HUDEP-2 (cell line): ENCODE measurements at regions not wholly inside any gene's neighbourhood (a gene's known extent, or its start where the extent isn't known, plus 50 kb on each side); places are given as distances from the start of the nearest gene placed in this dataset.
A peak's percentile ranks its signal among the peaks of the same experiment; 100 is the strongest.

Experiments
- DNase-seq, 76 experiments: peaks; one replicate each; lab custom pipeline; 2025; ENCODE audit not compliant: unreplicated experiment in 76 of 76; lab: John Stamatoyannopoulos, UW

DNA sequence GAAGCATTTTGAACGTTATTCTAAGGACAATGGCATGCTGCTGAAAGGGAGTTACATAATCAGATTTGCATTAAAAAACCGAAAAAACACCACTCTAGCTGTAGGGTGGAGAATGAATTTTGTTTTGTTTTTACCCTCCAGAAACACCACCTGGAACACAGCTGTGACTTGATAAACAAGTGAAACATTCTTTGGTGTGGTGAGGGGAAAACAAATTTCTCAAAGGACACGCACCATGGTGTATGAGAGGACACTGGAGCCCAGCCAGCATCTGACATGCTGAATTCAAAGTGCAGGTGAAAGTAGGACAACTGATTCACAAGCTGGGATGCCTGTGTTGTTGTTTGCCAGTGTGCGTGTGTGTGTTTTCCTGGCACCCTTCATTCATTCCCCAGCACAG is 554.5 kb upstream of the TBL1XR1 start:
- DNase-seq: no peak

DNA sequence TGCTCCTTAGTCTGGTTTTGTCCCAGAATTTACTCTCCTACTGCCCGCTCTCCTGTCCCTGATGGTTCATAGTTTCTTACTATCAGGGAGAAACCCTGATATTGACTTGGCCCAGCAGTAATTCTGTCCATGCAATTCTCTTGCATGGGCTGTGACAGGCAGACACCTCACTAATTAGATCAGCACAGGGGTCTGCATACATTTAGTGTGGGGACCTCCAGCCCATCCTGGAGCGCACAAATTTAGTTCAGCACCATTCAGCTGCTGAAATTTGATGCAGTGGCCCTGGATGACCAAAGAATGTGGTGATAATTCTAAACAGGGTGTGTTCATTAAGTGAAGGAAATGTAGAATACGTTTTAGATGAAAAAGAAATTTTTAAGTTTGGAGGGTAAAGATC is 555.5 kb upstream of the TBL1XR1 start:
- DNase-seq: no peak

DNA sequence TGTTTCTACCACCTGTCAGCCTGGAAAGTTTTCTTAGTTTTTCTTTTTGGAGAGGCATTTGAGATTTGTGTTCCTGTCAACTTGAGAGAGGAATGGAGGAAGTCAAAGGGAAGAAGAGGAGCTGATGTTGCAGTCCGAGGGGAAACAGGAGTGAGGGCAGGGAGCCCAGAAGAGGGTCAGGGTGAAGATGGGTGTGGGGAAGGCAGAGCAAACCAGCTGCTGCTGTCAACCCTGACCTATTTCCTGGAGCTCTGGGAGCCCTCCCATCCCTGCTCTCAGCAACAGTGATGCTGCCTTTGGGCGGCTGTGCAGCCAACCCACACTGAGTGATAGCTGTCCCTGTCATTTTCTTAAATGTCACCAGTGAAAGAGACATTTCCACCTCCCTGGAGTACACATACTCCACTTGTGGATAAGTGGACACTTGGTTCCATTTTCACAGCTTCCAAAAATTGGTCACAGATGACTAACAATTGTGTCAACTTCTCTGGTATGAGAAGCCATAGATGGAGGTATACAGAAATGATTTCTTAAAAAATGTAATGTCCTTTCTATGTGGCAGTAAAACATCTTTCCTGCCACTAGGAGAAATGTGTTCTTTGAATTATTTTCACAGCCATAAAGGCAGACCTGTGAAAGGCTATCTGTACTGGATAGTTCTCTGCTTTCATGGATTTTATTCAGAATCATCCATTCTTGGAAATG is 556.3 kb upstream of the TBL1XR1 start:
- no peak for DNase-seq

DNA sequence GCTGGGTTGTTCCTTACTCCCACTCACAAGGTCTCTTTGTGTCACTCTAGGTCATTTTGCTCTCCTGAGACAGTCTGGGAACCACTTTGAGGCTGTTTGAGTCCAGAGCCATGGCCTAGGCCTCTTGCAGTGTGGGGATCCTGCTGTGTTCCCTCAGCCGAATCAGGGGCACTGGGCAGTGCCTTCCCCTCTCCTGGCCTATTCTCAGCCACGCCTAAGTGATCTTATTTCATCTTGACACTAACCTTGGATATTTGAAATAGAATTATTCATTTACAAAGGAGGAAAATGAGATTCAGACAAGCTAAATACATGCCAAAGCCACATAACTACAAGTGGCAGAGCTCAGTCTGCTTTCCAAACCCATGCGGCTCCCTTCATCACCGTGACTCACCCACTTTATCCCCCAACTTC is 557.2 kb upstream of the TBL1XR1 start:
- no peak for DNase-seq

DNA sequence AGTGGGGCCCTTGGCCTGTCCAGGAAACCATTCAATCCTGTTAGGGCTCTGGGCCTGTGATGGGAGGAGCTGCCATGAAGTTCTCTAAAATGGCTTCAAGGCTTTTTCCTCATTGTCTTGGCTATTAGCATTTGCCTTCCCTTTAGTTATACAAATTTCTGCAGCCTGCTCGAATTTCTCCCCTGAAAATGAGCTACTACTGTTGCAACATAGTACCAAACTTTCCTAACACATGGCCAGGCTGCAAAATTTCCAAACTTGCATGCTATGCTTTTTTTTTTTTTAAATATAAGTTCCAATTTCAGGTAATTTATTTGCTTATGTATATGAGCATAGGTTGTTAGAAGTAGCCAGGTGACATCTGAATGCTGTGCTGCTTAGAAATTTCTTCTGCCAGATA is 560.8 kb upstream of the TBL1XR1 start:
- no peak for DNase-seq

DNA sequence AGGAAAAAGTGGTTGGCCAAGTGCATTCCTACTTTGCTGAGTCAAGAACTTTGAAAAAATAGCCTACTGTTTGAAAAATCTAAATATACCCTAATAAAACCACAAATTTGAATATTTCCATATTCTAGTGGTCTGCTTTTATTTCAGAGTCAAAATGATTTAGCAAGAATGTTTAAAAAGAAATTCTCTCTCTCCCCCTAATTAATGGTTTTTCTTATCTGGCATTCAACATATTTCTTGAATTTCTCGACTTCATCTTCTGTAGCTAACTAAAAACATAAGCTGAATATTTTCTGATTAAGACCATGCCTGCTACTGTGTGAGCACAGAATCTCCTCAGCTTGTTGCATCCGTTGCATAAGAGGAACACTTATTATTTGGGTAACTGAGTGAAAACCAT is 563.5 kb upstream of the TBL1XR1 start:
- no peak for DNase-seq

DNA sequence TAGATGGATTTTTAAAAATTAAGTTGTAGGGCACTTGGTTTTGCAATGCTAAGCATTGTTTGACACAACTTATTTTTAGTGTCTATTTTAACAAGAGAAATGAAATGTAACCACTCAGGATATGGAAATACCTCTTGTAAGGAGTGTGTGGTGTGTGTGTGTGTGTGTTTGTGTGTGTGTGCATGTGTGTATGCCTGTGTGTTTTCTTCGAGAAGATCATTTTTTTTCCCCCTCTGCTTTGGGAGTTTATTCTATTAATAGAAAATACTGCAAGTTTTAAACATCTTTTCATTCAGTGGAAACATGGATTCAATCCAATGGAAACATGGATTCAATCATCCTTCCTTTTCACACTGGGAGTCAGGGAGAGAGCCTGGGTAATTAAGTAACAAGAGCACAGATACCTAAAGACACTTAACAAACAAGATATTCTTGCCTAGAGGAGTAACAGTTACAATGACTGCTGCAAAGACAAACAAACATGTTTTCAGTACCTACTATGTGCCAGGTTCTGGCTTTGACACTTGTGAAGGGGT is 567.2 kb upstream of the TBL1XR1 start:
- DNase-seq: no peak

DNA sequence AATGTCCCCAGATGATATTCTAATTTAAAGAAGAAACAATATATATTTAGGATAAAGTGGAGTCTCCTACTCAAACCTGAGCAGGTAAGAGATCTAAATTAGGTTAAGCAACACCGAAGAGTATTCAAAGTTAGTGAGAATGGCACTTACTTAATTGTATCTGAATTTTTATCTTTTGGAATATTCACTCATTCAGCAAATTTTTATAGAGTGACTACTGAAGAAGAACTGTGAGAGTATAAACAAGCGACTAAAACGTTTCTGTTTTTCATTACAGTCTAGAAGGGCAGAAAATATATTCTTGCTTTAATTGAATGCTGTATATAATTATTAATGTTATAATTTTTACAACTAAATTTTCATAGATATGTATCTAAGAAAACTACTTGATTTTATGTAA is 567.7 kb upstream of the TBL1XR1 start:
- no peak for DNase-seq

DNA sequence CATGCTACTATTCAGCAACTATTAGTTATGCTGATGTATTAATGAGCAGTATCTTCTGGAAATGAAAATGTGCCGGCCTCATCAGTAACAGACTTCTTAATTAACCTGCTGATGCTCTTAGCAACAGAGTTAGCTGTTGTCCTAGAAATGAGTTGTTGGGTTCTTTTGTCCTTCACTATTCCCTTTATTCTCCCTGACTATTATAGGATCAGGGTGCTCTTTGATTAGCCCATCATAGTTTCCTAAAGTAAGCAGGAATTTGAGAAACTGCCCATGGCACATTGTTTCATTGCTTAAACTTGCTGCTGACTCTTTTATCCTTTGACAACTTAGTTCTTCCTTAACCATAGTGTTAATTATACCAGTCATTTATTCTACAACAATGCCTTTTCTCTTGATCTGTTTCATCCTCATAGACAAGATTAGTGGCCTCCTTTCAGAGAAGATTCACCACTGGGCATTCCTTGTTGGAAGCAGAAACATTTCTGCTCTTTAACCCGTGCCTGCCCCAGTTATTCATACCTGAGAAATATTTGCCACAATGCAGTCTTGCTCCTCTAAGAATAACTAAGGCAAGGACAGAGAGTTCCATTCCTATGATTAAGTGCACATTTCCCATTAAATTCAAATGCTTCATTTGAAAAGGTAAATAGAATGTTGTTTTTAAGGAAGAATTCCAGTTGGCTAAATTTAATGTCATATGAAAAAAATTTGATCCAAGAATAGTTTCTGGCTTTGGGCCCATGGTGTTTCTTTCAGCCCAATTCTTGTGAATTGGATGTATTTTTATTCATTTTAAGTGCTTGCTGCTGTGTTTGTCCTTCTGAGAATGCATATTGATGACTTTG is 573.3 kb upstream of the TBL1XR1 start:
- DNase-seq: no peak

DNA sequence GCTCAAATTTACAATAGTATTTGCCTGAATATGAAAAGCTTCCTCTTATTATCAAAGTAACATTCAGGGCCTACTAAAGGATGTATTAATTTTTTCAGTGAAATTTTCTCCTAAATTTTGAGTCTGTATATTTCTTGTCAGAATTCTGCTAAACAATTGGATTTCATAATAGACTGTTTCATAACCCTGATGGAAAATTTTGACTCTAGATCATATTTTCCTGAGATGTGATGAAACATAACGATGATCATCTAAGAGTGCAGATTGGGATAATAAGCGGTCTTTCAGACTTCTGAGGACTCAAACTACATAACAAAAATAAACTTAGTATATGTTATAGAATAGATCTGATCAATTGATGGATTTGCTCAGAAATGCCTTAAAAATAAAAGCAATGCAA is 574.5 kb upstream of the TBL1XR1 start:
- DNase-seq: no peak

DNA sequence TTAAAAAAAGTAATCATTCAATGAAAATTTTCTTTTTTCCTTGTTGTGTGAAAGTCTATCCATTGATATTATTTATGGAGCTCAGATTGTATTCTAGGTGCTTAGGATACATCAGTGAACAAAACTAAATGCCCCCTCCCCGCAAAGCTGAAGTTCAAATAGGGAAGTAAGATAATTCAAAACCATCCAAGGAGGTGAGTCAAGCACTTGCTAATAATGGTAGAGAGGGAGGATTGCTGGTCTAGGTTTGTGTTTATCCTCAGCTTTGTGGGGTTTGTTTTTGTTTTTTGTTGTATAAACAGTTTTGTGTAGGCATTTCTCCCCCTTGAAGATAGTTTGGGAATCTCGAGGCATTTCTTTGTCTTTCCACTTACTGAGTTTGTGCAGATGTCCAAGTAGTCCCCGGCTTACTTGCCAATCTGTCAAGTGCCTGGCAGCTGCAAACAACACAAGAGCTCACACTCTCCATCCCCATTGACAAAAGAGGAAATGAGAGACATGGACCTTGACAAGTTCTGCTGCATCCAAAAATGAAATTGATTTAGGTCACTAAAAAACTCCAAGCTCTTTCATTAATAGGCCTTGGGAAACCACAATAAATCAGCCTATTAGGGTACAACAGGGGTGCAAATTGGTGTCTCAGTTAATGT is 575.8 kb upstream of the TBL1XR1 start:
- DNase-seq: no peak

DNA sequence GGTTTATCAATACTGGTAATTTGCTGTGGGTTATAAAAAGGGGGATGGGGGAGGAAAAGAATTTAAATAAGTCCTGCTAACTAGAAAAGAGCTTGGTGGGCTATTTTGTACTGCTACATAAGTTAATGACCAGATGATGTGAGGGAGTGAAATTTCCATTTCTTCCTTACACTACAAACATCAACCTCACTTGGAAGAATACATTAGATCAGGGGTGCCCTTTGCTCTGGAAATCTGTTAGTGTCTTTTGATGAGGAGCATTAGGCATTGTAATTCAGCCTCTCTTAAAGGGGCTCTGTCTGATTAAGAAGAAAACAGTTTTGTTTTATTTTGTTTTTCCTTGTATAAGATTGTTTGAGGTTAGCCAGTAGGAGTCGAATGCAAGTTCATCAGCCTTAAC is 576.4 kb upstream of the TBL1XR1 start:
- DNase-seq: no peak

DNA sequence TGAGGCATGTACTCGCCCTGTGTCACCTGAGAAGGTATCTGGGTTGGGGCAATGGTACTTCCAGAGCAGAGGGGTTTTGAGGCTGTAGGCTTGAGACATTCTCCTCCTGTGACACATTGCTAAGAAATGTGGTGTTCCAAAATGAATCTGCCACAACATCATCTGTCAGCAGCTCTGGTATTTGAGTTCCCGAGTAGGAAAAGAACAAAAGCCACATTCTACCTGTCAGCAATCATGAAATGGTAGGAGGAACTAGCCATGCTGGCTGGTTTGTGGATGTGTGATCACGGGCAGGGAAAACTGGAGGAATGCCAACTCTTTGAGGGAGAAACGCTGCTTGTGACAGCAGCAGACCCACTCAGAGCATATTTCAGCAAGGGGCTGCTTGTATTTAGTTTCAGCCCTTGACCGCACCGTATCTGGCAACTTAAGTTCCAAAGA is 579.4 kb upstream of the TBL1XR1 start:
- DNase-seq: no peak

DNA sequence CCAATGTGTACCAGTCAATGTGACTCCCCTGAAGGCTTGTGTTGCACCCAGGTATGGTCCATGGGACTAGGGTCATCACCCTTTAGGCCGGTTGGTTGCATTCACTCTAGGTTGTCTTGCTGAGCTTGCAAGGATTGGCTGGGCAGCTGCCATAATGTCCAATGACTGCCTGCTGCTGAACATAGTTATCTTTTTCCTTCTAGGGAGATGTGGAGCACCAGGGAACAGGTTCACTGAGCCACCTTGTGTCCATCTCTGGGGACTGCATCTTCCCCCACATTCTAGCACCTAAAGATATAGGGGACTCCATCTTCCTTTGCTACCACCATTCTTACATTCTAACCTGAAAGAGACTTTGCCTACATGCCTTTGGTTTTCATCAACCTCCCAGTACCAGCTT is 580.4 kb upstream of the TBL1XR1 start:
- peak in 30 of 76 experiments; percentile 0 to 52 (median 10) for DNase-seq

DNA sequence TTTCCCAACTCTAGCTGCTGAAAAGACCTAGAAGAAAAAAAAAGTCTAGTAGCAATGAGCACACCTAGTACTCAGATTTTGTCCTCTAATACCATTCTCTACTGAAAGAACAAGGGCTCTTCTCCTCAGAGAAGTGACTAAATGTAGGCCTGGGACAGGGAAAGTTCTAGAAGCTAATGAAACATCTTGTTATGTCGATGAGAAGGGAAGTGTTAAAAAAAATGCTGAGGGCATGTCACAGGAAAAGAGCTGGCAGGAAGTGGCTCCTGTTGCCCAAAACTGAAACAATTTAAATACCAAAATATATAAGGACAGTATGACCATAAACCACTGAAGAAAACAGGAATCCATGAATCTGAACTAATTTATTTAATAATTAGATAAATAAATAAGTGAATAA is 581.4 kb upstream of the TBL1XR1 start:
- DNase-seq: no peak

DNA sequence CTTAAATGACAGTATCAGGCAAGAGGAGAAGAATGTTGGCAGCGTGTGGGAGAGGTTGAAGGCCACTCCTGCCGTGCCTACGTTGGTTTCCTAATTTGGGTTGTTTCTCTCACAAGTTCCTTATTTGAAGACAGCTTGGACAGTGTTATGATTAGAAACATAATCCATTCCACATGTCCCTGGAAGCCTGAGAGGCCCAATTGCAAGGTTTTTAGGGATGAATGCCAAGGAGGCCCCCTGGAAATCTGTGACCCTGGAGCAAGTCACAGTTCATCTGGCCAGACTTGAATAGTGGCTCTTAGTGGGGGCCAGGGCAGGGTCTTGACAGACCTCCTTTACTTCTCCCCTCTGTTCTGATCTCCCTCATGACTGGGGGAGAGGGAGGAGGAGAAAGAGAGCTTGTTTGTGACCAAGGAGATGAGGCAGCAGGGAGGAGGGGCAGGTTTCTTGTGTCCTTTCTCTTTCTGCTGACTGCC is 584.4 kb upstream of the TBL1XR1 start:
- DNase-seq: no peak

DNA sequence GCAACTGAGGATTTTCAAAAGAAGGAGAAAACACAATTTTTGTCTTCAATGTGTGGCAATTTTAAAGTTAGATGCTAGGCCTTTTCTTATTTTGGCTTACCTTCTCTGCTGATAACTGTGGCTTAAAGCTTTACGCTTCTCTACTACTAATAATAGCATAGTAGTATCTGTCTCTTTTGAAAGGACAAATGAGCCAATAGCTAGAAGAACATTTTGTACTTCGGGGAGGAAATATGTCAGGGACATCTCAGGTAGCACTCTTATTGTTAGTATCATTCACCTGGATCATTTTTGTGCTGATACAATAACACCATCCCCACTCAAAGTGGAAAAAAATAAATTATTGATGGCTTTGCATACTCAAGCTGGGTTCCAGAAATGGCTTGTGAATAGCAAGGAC is 586.1 kb upstream of the TBL1XR1 start:
- no peak for DNase-seq

DNA sequence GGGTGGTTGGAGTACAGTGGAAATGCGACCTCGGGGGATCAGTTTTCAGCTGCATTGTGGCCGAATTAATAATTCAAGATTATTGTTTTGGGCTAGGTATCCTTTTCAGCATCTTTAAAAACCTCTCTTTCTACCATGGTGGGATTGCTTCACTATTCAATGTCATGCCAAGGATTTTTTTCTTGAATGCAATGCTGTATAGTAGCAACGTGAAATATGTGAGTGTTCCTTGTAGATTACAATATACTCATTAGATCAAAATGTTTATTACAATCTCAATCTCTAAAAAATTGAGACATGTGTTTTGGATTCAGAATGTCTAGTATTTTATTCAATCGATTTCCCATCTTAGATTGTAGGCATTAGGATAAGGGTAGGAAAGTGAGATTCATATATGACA is 586.5 kb upstream of the TBL1XR1 start:
- no peak for DNase-seq

DNA sequence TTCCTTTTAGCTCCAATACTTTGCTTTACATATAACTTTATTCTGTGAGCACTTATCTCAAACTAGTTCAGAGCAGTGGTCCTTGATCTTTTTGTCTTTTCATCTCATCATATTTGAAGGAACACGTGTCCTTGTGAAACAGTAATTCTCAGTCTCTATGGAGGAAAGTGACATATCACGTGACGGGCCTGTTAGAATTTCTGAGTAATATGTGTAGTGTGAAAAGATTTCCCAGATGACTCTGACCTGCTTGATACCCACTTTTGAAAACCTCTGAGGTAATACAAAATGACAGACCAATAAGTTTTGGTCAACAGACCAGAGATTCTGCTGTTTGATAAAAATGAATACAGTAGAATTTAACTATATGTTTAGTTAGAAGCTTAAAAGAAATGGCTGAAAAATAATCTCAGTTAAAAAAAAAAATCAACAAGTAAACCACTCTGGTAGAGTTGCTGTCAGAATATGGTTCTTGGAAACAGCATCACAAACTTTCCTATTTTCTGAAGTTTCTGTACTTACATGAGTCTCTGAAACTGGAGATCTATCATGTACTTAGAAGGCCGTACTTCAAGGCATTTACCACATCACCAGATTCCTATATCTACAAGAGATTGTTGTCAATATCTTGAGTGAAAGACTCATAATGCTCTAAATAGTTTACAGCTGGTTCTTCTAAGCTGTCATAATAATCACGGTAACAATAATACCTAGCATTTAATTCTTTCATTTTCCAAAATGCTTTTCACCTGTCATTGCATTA is 590.2 kb upstream of the TBL1XR1 start:
- DNase-seq: no peak

DNA sequence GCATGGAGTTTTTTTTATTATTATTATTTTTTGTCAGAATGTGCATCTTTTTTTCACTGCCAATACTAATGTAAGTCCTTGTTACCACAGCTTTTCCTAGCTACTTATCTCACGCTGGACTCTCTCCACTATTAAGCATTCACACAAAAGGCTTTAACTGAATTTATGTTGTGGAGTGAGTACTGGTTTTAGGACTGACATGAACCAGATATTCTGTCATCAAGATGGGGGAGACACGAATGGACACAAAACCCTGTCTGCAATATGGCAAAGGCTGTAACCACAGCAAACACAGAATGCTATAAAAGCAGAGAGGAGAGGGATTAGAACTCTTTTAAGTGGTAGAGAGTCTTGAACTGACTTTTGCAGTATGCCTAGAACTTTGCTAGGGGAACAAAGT is 592.2 kb upstream of the TBL1XR1 start:
- DNase-seq: no peak
